ENCODE measurements at regions not wholly inside any gene's neighbourhood (a gene's known extent, or its start where the extent isn't known, plus 50 kb on each side); places are given as distances from the start of the nearest gene placed in this dataset.
"Not testable (repeated sequence)": the region's sequence is repeated elsewhere in the genome, so short reads cannot be mapped to it uniquely, and the experiment has no call there.

- Histone ChIP-seq H3K4me1 (ENCODE audit: control insufficient read depth, insufficient read depth, low read depth, low read length) (no peaks in the 10 kb centered on the region), H2AFZ (ENCODE audit: low read depth, low read length) (no peak overlapping the region), H3K36me3 (ENCODE audit: control insufficient read depth in 1 of 2, insufficient read depth in 2 of 2, low read depth in 1 of 2, low read length in 2 of 2) (no peaks in the 10 kb centered on the region), H3K4ac (ENCODE audit: low read depth in 1 of 2, low read length in 2 of 2) (no peak overlapping the region), H2BK15ac (ENCODE audit: low read depth, poor library complexity, severe bottlenecking) (no peak overlapping the region), H2BK12ac (ENCODE audit: low read length in 2 of 2) (no peak overlapping the region), H3K9me3 (ENCODE audit: control insufficient read depth, low read length) (no peaks in the 10 kb centered on the region), H3K14ac (ENCODE audit: low read length in 2 of 2) (no peak overlapping the region), H3K27me3 (ENCODE audit: control insufficient read depth in 1 of 2, insufficient read depth in 1 of 2, low read length in 2 of 2) (no peaks in the 10 kb centered on the region), H4K91ac (ENCODE audit: low read length) (no peak overlapping the region), H4K8ac (ENCODE audit: low read length) (no peak overlapping the region), H2BK120ac (ENCODE audit: low read depth, low read length) (no peak overlapping the region), H3K18ac (ENCODE audit: low read depth in 1 of 2, low read length in 2 of 2) (no peak overlapping the region), H3K79me1 (replicated peaks; ENCODE audit: low read length, poor library complexity, severe bottlenecking) (no peaks in the 10 kb centered on the region), H3K9ac (ENCODE audit: low read length) (no peak overlapping the region), H2AK5ac (ENCODE audit: low read length, severe bottlenecking) (no peak overlapping the region), H3K4me2 (ENCODE audit: low read length, poor library complexity, severe bottlenecking) (no peak overlapping the region), H3K27ac (ENCODE audit: low read length, poor library complexity, severe bottlenecking) (no peak overlapping the region), H2BK5ac (ENCODE audit: low read depth, low read length, poor library complexity, severe bottlenecking) (no peak overlapping the region), H3K4me3 (ENCODE audit: insufficient read depth in 1 of 2, low read depth in 1 of 2, low read length in 2 of 2) (no peak overlapping the region), H3K23ac (ENCODE audit: low read length in 2 of 2) (no peak overlapping the region)
- DNase-seq, result no peak
Measured at GRCh38 chr6:103719545-103719944, 1140.2 kb downstream of the HACE1 start.

DNA sequence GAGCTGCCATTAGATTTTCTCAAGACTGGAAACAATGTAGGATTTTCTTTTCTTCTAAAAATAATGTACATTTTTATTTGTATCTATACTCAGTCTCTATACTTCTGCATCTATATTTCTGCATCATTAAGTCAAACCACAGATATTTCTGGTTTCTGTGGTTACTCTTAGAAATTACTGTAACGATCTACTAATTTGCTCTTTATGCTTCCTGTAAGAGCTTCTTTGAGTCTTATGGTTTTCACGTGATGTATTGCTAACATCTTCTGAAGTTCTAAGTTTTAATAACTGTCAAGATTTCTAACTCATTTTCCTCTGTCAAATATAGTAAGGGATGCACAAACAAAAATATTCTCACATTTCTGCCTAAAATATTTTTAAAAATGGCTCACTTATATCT lies 1144.5 kb downstream of the HACE1 start:
- Histone ChIP-seq H3K36me3 (ENCODE audit: control insufficient read depth in 1 of 2, insufficient read depth in 2 of 2, low read depth in 1 of 2, low read length in 2 of 2) (no peaks in the 10 kb centered on the region), H3K9ac (ENCODE audit: low read length) (no peak overlapping the region), H2BK15ac (ENCODE audit: low read depth, poor library complexity, severe bottlenecking) (no peak overlapping the region), H3K23ac (ENCODE audit: low read length in 2 of 2) (no peak overlapping the region), H3K4me2 (ENCODE audit: low read length, poor library complexity, severe bottlenecking) (no peak overlapping the region), H2AK5ac (ENCODE audit: low read length, severe bottlenecking) (no peak overlapping the region), H3K4me1 (ENCODE audit: control insufficient read depth, insufficient read depth, low read depth, low read length) (no peaks in the 10 kb centered on the region), H4K8ac (ENCODE audit: low read length) (no peak overlapping the region), H3K79me1 (replicated peaks; ENCODE audit: low read length, poor library complexity, severe bottlenecking) (no peaks in the 10 kb centered on the region), H2BK120ac (ENCODE audit: low read depth, low read length) (no peak overlapping the region), H3K9me3 (ENCODE audit: control insufficient read depth, low read length) (no peaks in the 10 kb centered on the region), H3K4me3 (ENCODE audit: insufficient read depth in 1 of 2, low read depth in 1 of 2, low read length in 2 of 2) (no peak overlapping the region), H2BK12ac (ENCODE audit: low read length in 2 of 2) (no peak overlapping the region), H4K91ac (ENCODE audit: low read length) (no peak overlapping the region), H3K27ac (ENCODE audit: low read length, poor library complexity, severe bottlenecking) (no peak overlapping the region), H2AFZ (ENCODE audit: low read depth, low read length) (no peak overlapping the region), H3K18ac (ENCODE audit: low read depth in 1 of 2, low read length in 2 of 2) (no peak overlapping the region), H3K4ac (ENCODE audit: low read depth in 1 of 2, low read length in 2 of 2) (no peak overlapping the region), H3K27me3 (ENCODE audit: control insufficient read depth in 1 of 2, insufficient read depth in 1 of 2, low read length in 2 of 2) (no peaks in the 10 kb centered on the region), H3K14ac (ENCODE audit: low read length in 2 of 2) (no peak overlapping the region), H2BK5ac (ENCODE audit: low read depth, low read length, poor library complexity, severe bottlenecking) (no peak overlapping the region)
- no peak for DNase-seq
- 100% methylated on average over 1 of the region's 2 CpGs for WGBS

DNA sequence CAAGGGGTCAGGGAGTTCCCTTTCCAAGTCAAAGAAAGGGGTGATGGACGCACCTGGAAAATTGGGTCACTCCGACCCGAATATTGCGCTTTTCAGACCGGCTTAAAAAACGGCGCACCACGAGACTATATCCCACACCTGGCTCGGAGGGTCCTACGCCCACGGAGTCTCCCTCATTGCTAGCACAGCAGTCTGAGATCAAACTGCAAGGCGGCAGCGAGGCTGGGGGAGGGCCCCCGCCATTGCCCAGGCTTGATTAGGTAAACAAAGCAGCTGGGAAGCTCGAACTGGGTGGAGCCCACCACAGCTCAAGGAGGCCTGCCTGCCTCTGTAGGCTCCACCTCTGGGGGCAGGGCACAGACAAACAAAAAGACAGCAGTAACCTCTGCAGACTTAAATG lies 1150.5 kb downstream of the HACE1 start:
- H3K4me3 ChIP-seq (ENCODE audit: insufficient read depth in 1 of 2, low read depth in 1 of 2, low read length in 2 of 2); H2BK12ac ChIP-seq (ENCODE audit: low read length in 2 of 2); H4K91ac ChIP-seq (ENCODE audit: low read length); H2AK5ac ChIP-seq (ENCODE audit: low read length, severe bottlenecking); H3K36me3 ChIP-seq (ENCODE audit: control insufficient read depth in 1 of 2, insufficient read depth in 2 of 2, low read depth in 1 of 2, low read length in 2 of 2); H2BK5ac ChIP-seq (ENCODE audit: low read depth, low read length, poor library complexity, severe bottlenecking); H2BK120ac ChIP-seq (ENCODE audit: low read depth, low read length); H3K4ac ChIP-seq (ENCODE audit: low read depth in 1 of 2, low read length in 2 of 2); H3K4me1 ChIP-seq (ENCODE audit: control insufficient read depth, insufficient read depth, low read depth, low read length); H2AFZ ChIP-seq (ENCODE audit: low read depth, low read length); DNase-seq; H3K9me3 ChIP-seq (ENCODE audit: control insufficient read depth, low read length); H3K27ac ChIP-seq (ENCODE audit: low read length, poor library complexity, severe bottlenecking); H3K14ac ChIP-seq (ENCODE audit: low read length in 2 of 2); H3K27me3 ChIP-seq (ENCODE audit: control insufficient read depth in 1 of 2, insufficient read depth in 1 of 2, low read length in 2 of 2); H3K23ac ChIP-seq (ENCODE audit: low read length in 2 of 2); H2BK15ac ChIP-seq (ENCODE audit: low read depth, poor library complexity, severe bottlenecking); H4K8ac ChIP-seq (ENCODE audit: low read length); H3K4me2 ChIP-seq (ENCODE audit: low read length, poor library complexity, severe bottlenecking); H3K18ac ChIP-seq (ENCODE audit: low read depth in 1 of 2, low read length in 2 of 2); H3K9ac ChIP-seq (ENCODE audit: low read length); H3K79me1 ChIP-seq (replicated peaks; ENCODE audit: low read length, poor library complexity, severe bottlenecking): not testable (repeated sequence)
- 90% methylated on average over 14 of the region's 15 CpGs for WGBS

DNA sequence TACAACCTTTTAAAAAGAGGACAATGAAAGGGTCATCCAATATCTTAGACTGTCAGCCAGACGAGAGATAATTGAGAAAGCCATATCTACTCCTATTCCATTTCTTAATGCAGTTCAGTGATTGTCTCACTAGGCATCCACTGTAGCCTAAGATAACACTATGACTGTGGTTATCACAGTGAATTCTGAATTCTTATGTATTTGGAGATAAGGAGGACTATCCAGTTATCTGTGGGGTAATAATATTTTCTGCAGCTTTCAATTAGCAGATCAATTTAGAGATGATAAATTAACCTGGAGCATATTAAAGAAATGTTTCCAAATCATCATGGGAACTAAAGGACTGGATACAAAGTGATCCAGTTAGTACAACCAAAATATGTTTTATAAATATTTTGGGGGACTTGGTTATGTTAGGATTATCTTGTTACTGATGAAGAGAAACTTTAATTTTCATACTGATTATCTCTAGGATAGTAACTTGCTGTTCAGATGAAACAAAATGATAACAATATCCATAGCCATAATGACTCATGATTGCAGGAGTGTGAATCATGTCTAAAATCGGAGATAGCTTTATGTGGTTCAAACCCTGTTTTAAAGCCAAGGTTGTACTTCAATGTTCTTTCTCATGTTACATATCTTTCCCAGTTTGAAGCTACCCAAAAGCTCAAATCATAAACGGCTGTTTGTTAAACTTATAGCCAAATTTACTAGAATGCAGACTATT lies 1152.0 kb downstream of the HACE1 start:
- Histone ChIP-seq H3K9ac (ENCODE audit: low read length) (no peak overlapping the region), H4K8ac (ENCODE audit: low read length) (no peak overlapping the region), H2AFZ (ENCODE audit: low read depth, low read length) (no peak overlapping the region), H2BK12ac (ENCODE audit: low read length in 2 of 2) (no peak overlapping the region), H3K27me3 (ENCODE audit: control insufficient read depth in 1 of 2, insufficient read depth in 1 of 2, low read length in 2 of 2) (no peaks in the 10 kb centered on the region), H2BK15ac (ENCODE audit: low read depth, poor library complexity, severe bottlenecking) (no peak overlapping the region), H2BK120ac (ENCODE audit: low read depth, low read length) (no peak overlapping the region), H3K4me2 (ENCODE audit: low read length, poor library complexity, severe bottlenecking) (no peak overlapping the region), H3K36me3 (ENCODE audit: control insufficient read depth in 1 of 2, insufficient read depth in 2 of 2, low read depth in 1 of 2, low read length in 2 of 2) (no peaks in the 10 kb centered on the region), H3K4me3 (ENCODE audit: insufficient read depth in 1 of 2, low read depth in 1 of 2, low read length in 2 of 2) (no peak overlapping the region), H2AK5ac (ENCODE audit: low read length, severe bottlenecking) (no peak overlapping the region), H2BK5ac (ENCODE audit: low read depth, low read length, poor library complexity, severe bottlenecking) (no peak overlapping the region), H3K4ac (ENCODE audit: low read depth in 1 of 2, low read length in 2 of 2) (no peak overlapping the region), H3K18ac (ENCODE audit: low read depth in 1 of 2, low read length in 2 of 2) (no peak overlapping the region), H3K4me1 (ENCODE audit: control insufficient read depth, insufficient read depth, low read depth, low read length) (no peaks in the 10 kb centered on the region), H3K23ac (ENCODE audit: low read length in 2 of 2) (no peak overlapping the region), H3K79me1 (replicated peaks; ENCODE audit: low read length, poor library complexity, severe bottlenecking) (no peaks in the 10 kb centered on the region), H3K9me3 (ENCODE audit: control insufficient read depth, low read length) (no peaks in the 10 kb centered on the region), H3K27ac (ENCODE audit: low read length, poor library complexity, severe bottlenecking) (no peak overlapping the region), H4K91ac (ENCODE audit: low read length) (no peak overlapping the region), H3K14ac (ENCODE audit: low read length in 2 of 2) (no peak overlapping the region)
- WGBS, result no CpG with 5 or more reads among the region's 3 CpGs
- no peak for DNase-seq

Measured in mesenchymal stem cell (in vitro differentiated cells and primary cell).